ENCODE measurements at regions not wholly inside any gene's neighbourhood (a gene's known extent, or its start where the extent isn't known, plus 50 kb on each side); places are given as distances from the start of the nearest gene placed in this dataset.

GRCh38 chr4:18813771-18814170 is 792.2 kb upstream of the LCORL start:
- dilution Hi-C loops (cut with MboI; ENCODE audit: extremely low pct_ligation_motif_present, low sequenced_read_pairs): no loop called here
- intact Hi-C loops (cut with micrococcal nuclease): no loop called here
- no peaks in the 10 kb centered on the region for H3K9me1 ChIP-seq (replicated peaks; ENCODE audit: control insufficient read depth, extremely low read depth, insufficient read depth, low read length)
- H3K36me3 ChIP-seq (ENCODE audit: control insufficient read depth in 2 of 2, extremely low read depth in 1 of 2, insufficient read depth in 2 of 2, low read length in 2 of 2): no peaks in the 10 kb centered on the region
- H3K27ac ChIP-seq (ENCODE audit: insufficient read depth, low read depth, low read length): no peak overlapping the region
- H4K20me1 ChIP-seq (replicated peaks; ENCODE audit: control insufficient read depth, extremely low read depth, insufficient read depth, low read length): no peaks in the 10 kb centered on the region
- no peaks in the 10 kb centered on the region for H3K79me2 ChIP-seq (ENCODE audit: control insufficient read depth, insufficient read depth, low read length)
- no peaks in the 10 kb centered on the region for H3K4me1 ChIP-seq (ENCODE audit: control insufficient read depth, extremely low read depth, insufficient read depth, low read length)
- no peak overlapping the region for H3K9ac ChIP-seq (replicated peaks; ENCODE audit: extremely low read depth, insufficient read depth, low read length)
- FAIRE-seq (no peak), DNase-seq (ENCODE audit: low read depth, low spot score) (no peak)
- H2AFZ ChIP-seq (ENCODE audit: low read depth, low read length): no peak overlapping the region
- no peak overlapping the region for H3K4me3 ChIP-seq (replicated peaks in 1 of 3; ENCODE audit: insufficient read depth in 1 of 3, low read depth in 1 of 3, low read length in 3 of 3)
- POLR2A ChIA-PET: no interaction called here
- H3K9me3 ChIP-seq (replicated peaks; ENCODE audit: control insufficient read depth, insufficient read depth, low read length): no peaks in the 10 kb centered on the region
- H3K27me3 ChIP-seq (ENCODE audit: control insufficient read depth in 2 of 2, insufficient read depth in 2 of 2, low read length in 2 of 2): no peaks in the 10 kb centered on the region
- CTCF ChIA-PET: no interaction called here
- no peak overlapping the region for H3K4me2 ChIP-seq (ENCODE audit: insufficient read depth, low read length)
- no peak for TF ChIP-seq MAX (IDR thresholded peaks at IDR 0.05; ENCODE audit: insufficient read depth, insufficient read length)
- TF ChIP-seq JUN (IDR thresholded peaks at IDR 0.05; ENCODE audit: borderline replicate concordance, insufficient read depth, insufficient read length, low read depth): no peak
- no peak for TF ChIP-seq CTCF (IDR thresholded peaks at IDR 0.05; ENCODE audit: extremely low read depth in 1 of 2, insufficient read depth in 1 of 2, low read depth in 1 of 2, low read length in 2 of 2)
- no TSS peak for BruUV-seq (replicated peaks)

DNA sequence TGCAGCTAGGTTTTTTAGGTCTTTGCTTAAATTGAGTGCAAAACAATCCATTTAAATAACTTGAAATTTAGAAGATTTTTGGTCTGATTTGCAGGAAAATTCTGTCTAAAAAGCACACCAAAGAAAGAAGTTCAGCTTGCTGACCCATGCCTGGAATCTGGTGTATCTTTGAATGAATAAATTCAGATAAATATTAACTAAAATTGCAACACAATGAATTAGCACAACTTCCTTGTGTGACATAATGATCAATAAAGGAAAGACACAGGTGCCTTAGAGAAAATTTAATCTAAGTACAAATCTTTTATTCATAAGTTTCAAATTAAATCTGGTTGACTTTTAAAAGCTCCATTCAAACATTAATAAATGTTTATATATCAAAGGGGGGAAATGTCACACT is 791.5 kb upstream of the LCORL start:
- H3K9me1 ChIP-seq (replicated peaks; ENCODE audit: control insufficient read depth, extremely low read depth, insufficient read depth, low read length): no peaks in the 10 kb centered on the region
- ChIA-PET CTCF (no interaction called here), POLR2A (no interaction called here)
- H3K79me2 ChIP-seq (ENCODE audit: control insufficient read depth, insufficient read depth, low read length): no peaks in the 10 kb centered on the region
- no peaks in the 10 kb centered on the region for H3K27me3 ChIP-seq (ENCODE audit: control insufficient read depth in 2 of 2, insufficient read depth in 2 of 2, low read length in 2 of 2)
- no peaks in the 10 kb centered on the region for H3K9me3 ChIP-seq (replicated peaks; ENCODE audit: control insufficient read depth, insufficient read depth, low read length)
- H3K27ac ChIP-seq (ENCODE audit: insufficient read depth, low read depth, low read length): no peak overlapping the region
- intact Hi-C loops (cut with micrococcal nuclease): no loop called here
- no TSS peak for BruUV-seq (replicated peaks)
- H4K20me1 ChIP-seq (replicated peaks; ENCODE audit: control insufficient read depth, extremely low read depth, insufficient read depth, low read length): no peaks in the 10 kb centered on the region
- no peak overlapping the region for H3K9ac ChIP-seq (replicated peaks; ENCODE audit: extremely low read depth, insufficient read depth, low read length)
- H3K4me3 ChIP-seq (replicated peaks in 1 of 3; ENCODE audit: insufficient read depth in 1 of 3, low read depth in 1 of 3, low read length in 3 of 3): no peak overlapping the region
- dilution Hi-C loops (cut with MboI; ENCODE audit: extremely low pct_ligation_motif_present, low sequenced_read_pairs): no loop called here
- DNase-seq (ENCODE audit: low read depth, low spot score) (no peak), FAIRE-seq (no peak)
- no peak overlapping the region for H3K4me2 ChIP-seq (ENCODE audit: insufficient read depth, low read length)
- H3K36me3 ChIP-seq (ENCODE audit: control insufficient read depth in 2 of 2, extremely low read depth in 1 of 2, insufficient read depth in 2 of 2, low read length in 2 of 2): no peaks in the 10 kb centered on the region
- H2AFZ ChIP-seq (ENCODE audit: low read depth, low read length): no peak overlapping the region
- no peak for TF ChIP-seq POLR2A (IDR thresholded peaks at IDR 0.05; ENCODE audit: low read depth, low read length)
- TF ChIP-seq CTCF (IDR thresholded peaks at IDR 0.05; ENCODE audit: extremely low read depth in 1 of 2, insufficient read depth in 1 of 2, low read depth in 1 of 2, low read length in 2 of 2): no peak
- no peak for TF ChIP-seq FOS (IDR thresholded peaks at IDR 0.05; ENCODE audit: borderline replicate concordance, insufficient read depth, low read length)
- no peak for TF ChIP-seq MAX (IDR thresholded peaks at IDR 0.05; ENCODE audit: insufficient read depth, insufficient read length)
- TF ChIP-seq EZH2 (IDR thresholded peaks at IDR 0.05; ENCODE audit: borderline replicate concordance, low read depth, low read length, severe bottlenecking): no peak
- no peak for TF ChIP-seq POLR2AphosphoS5 (IDR thresholded peaks at IDR 0.05; ENCODE audit: insufficient read depth, low read depth, low read length)
- TF ChIP-seq GATA2 (IDR thresholded peaks at IDR 0.05; ENCODE audit: insufficient read depth, insufficient read length, low read depth, low read length): no peak
- TF ChIP-seq JUN (IDR thresholded peaks at IDR 0.05; ENCODE audit: borderline replicate concordance, insufficient read depth, insufficient read length, low read depth): no peak
- no peak for TF ChIP-seq MYC (IDR thresholded peaks at IDR 0.05; ENCODE audit: low read depth, low read length)
- no peaks in the 10 kb centered on the region for H3K4me1 ChIP-seq (ENCODE audit: control insufficient read depth, extremely low read depth, insufficient read depth, low read length)

Measured in endothelial cell of umbilical vein (primary cell).